CD4-positive, alpha-beta T cell treated with Interleukin-15 for 4 hours (primary cell): ENCODE measurements at regions not wholly inside any gene's neighbourhood (a gene's known extent, or its start where the extent isn't known, plus 50 kb on each side); places are given as distances from the start of the nearest gene placed in this dataset.

Source experiments
- DNase-seq: peaks from one replicate; pipeline ENCODE4 v3.0.0-alpha.2; 2020; ENCODE audit warnings: low spot score

DNA sequence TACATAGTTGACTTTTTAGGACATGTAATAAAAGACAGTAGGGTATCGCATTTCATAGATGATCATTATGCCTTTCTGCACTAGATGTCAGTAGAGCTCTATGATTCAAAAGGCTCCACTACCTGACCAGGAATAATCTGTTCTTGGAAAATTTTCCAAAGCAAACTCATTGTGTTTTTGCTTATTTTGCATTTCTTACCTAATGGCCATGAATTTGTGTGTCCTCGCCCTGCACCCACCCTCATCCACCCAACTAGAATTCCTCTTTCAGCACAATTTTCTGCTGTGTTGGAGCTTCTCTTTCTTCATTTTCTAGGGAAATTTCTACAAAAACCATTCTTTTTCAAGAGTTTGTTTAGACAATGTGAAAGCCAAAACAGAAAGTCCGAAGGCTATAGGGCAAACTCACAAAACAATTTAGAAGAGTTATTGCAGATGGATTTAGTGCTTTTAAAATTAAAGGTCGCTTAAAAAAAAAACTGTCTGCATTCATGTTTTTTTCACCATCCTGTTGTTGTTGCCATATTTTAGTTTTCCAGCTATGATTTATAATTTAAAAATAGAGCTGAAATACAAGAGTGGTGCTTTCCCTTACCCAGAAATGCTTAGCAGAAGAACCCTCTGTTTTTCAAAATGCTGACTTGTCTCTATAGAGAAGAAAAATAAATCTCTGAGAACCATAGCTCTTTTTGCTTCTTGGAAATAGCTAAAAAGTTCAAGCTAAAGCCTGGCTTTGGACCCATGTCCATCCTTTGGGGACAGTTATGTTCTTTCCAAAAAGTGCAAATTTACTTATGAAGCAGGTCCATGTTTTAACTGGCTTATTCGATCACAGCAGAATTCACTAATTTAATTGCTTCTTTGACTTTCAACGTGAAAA is 183.7 kb downstream of the SPATA18 start:
- no peak for DNase-seq

DNA sequence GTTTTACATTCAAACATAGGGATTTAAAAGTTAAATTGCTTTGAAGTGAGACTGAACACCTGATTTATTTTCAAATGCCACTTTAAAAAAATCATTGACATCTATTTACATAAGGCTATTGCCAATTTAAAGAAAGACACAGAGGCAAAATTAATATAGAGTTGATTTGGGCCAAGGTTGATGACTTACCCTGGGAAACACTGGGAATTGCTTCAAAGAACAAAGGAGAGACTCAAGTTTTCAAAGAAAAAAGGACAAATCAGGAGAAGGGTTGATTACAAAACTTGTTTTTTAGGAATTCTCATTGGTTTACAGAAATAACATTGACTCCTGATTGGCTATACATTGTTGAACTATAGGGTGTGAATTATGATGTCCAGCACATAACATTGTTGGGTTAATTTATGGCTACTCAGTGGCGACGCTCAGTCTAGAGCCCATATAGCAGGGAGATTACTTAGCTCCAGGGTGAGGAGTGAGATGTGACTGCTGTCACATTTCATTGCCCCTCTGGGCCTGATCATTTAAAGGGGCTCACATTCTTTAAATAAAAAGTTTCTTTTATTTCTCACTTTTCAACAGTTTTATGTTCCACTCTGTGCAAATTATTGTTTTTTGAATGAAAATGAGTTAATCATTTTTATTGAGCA is 184.6 kb downstream of the SPATA18 start:
- no peak for DNase-seq

DNA sequence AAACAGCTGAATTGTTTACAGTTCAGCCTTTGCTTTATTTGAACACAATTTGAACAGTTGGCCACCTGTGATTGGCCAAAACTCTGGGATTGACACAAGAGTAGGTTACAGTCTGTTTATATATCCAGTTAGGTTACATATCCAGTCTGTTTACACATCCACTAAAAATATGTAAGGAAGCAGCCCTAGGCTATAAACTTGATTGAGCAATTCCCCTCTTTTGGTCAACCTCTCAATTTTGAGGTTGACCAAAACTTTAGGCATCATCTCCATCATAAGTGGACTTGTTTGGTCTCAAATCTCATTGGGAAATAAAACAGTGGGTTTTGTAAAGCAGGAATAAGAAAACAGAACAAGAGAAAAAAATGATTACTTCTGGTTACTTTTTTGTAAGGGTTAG is 190.8 kb downstream of the SPATA18 start:
- DNase-seq: no peak

DNA sequence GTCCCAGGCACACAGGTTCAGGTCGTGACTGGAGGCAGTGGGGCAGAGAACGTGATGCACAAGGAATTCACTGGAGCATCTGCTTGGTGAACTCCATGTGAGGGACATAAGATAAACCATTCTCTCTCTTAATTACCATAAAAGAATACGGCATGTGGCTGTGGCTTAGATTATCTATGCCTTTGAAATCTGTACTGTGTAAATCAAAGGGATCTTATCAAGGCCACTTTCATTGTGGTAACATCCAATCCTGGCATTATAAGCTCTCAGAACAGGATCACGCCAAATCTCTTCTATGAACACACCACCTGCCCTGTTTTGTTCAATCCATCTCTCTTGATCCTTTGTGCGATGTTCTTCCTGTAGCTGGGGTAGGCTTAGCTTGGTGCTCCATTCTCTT is 192.3 kb downstream of the SPATA18 start:
- DNase-seq: no peak

DNA sequence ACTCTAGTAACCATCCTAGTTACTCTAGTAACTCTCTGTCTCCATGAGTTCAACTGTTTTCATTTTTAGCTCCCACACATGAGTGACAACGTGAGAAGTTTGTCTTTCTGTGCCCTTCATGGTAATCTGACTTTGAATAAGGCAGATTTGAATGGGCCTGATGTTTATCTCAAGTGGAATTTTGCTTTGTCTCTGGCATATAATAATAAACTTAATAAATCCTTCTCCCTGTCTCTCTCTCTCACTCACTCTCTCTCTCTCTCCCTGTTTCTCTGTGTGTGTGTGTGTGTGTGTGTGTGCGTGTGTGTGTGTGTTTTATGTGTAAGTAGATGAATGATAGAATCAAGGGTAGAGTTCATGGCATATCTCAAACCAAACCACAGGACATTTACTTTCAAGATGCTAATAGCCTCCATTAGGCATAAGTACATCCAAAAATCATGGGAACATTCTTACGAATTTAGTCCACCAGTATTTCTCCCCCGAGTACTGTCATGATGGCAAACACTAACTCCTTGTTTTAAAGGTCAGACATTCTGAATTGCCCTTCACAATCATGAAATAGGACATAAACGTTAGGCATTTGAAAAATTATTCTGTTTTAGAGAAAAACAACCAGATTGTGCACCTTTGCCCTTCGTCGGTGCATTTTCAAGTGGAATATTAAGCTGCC is 193.1 kb downstream of the SPATA18 start:
- no peak for DNase-seq

DNA sequence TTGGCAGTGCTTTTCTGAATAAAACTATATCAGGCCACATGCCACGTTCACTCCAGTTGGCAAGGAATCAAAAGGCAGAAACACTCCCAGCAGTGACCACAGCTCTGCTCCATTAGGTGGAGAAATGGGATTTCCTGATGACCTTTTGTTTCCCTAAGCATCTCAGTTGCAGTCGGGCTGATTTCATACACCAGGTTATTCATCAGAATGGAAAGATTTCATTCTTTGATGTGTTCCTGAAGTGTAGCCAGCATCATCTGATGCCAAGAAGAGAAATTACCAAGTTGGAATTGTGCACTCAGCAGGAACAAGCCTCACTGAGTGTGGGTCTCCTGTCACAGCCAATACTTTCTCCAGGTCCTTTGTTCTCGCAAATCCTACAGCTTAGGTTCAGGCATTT is 193.7 kb downstream of the SPATA18 start:
- DNase-seq: no peak

DNA sequence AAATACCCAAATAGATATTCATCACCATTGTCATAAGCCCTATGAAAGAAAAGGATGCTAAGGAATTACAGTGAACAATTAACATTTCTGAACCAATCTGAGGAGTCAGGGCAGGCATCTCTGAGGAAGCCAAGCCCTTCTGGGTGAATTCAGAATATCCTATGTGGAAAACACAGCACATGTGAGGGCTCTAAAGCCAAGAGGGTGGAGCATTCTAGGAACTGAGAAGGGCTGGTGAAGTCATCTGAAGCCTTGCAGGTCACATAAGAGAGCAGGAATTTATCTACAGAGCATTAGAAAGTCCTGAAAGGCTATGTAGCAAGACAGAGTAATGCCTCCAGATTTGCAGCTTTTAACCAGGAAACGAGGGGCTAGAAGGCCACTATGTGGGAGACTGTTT is 195.7 kb downstream of the SPATA18 start:
- no peak for DNase-seq

DNA sequence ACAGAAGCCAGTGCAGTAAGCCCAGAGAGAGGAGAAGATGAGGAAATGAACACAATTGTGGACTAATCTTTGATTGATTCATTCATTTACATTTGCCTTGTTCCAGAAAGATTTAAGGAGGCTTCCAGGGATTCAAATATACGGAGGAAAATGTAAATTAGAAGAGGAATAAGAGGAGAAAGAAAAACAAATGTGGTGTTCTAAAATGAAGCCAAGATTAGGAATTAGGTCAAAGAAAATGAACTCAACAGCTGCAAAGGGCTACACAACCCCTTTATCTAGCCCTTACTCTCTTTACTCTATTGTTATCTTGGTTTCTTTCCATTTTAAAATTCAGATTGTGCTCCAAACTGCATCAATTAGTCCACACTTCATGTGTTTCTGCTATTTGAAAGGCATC is 196.8 kb downstream of the SPATA18 start:
- DNase-seq: no peak

DNA sequence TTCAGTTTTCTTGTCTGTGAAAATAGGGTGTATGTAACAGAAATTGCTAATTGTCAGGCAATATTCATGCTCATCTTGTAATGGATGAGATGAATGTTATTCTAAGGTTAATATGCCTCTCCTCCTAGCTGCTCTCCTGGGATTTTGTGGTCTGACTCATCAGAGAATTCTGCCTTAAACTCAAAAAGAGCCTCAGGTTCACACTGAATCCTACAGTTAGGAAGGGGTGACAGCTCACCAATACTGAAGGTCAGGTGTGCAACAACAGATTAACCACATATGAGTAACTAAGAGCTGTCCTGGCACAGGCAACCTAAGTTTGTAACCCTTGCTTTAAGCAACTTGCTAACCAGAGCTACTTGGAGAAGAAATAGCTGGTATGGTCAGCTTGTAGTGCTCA is 197.7 kb downstream of the SPATA18 start:
- DNase-seq: no peak

DNA sequence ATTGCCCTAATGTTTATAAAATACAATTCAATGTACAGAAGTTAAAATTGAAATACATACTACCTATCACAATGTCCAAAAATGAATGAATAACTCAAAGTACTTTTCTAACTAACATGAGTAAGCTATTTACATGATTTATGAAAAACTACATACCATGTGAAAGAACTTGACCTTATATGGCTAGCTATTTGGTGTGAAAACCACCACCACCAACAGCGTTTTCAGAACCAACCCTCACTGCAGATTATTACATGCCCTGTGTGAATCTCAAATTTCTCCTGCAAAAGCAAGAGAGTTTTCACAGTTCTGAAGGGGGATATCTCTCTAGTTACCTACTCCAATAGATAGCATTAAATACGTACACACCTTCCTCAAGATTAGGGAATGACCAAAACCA is 198.5 kb downstream of the SPATA18 start:
- no peak for DNase-seq

DNA sequence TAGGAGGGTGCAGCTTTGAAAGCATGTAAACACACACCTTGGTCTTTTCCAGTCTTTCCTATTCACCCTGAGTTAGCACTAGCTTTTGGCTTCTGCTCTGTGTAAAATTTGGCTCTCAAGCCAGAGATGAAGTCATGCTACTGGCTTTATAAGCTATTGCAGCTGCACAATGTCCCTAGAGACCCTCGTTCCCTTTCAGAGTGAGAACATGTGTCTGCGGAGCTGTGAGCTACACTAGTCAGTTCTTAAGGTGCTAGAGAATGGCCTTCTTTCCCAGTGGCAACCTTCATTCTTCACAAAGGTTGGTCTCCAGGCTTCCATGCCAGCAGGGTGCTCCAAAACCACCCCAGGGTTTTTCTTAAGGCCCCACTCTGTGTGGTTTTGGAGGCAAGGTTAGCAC is 199.1 kb downstream of the SPATA18 start:
- no peak for DNase-seq

DNA sequence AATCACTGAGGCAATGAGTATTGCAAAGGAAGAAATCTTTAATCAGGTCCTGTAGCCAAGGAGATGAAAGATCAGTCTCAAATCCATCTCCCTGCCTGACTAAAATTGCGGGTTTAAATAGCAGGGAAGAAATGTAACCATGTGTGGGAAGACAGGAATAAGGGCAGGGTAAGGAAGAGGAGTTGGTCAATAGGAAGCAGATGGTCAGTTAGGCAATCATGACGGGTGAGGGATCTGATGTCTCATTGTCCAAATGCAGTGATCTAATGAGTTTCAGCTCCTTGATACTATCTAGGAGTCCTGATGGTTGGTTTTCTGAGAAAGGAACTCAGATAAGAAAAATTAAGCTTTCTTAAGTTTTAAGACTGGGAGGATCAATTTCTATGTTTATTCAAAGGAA is 200.8 kb downstream of the SPATA18 start:
- DNase-seq: no peak

DNA sequence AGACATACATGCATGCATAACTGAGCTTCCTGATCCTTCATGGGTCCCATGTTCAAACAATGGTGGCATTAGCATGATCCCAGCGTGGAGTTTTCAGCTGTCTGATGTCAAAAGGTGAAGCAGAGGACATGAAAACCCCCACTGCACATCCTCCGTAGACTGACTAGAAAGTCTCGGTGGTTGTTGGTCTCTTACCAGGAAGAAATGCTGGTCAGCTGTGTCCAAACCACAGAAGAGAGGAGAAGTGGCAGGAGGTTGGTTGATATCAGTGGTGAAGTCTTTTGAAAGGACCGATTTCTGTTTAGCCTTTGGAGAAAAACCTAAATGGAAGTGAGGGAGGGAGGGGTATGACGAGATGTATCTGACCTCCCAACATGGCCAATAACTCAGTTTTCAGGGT is 201.9 kb downstream of the SPATA18 start:
- no peak for DNase-seq

DNA sequence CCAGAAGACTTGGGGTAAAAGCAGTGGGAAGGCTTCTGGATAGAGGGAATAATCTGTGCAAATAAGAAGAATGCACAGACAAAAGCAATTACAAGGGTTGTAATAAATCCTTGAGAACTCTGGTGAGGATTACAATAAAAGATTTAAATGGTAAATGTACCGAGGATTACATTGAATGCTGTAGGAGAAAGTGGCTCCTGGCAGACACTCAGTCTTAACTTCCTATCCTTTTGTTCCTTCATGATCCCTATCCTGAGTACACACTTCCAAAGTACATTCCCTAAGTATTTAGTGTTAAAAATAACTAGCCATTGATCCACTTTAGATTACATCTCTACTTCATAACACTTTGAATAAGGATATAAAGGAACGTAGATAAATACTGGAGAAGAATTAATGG is 205.4 kb downstream of the SPATA18 start:
- DNase-seq: no peak

DNA sequence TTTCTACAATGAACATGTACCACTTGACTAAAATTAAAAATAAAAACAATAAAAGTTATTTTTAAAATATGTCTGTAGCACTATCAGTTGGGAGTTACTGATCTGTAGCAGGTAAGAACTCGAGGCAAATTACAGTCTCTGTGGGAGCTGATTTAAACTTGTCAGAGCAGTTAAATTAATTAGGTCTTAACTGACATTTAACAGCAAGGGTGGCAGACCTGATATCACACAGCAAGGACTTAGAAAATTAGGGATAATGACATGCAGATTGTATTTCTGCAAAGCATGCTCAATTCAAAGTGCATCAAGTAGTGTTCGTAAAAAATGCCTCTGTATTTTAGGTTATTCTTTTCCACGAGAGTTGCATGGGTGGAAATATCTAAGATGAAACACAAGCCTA is 208.9 kb downstream of the SPATA18 start:
- no peak for DNase-seq

DNA sequence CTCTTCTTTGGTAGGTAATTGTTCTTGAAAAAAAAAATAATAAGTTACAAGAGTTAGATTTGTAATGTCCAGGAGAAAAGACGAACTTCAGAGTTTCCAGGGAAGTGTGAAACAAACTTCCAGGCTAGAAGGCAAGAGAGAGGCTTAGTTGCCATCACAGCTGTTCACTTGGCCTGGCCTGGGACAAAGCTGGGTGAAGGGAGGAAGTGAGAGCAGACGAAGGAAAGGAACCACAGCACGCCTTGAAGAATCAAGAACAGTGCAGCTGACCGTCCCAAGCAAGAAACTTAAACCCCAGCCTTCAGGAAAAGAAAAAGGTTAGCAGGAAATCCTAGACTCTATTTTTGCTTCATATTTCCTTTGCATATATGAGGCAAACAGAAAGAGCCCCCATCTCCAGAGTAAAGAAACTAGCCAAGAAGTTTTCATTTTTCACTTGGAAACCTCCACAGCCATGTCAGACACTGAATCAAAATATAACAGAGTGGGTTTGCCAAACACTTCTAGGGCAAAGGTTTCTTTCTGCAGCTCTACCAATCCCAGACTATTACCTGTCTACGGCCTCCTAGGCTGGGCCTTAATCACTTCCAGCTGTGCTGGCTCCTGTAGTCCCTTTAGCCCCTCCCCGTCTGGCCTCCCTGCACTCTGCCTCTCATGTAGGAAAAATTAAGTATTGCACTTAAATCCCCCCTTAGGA is 209.6 kb downstream of the SPATA18 start:
- no peak for DNase-seq

DNA sequence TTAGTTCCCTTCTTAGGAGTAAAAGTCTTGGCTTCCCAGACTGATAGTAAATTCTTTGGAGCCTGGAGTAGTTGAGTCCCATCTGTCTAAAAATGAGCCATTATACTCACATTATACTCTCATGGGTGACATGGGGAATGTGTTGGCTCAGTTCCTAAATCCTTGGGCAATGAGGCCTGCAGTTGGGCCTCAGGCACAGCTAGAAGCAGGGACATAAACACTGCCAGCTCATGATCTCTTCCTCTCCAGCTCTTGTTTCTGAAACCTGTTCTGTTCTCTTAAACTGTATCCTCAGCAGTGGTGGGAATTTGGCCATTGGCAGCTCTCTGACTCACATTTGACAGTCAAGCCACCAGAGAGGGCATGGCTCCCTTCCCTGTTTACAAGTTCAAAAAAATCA is 212.5 kb downstream of the SPATA18 start:
- DNase-seq: no peak

DNA sequence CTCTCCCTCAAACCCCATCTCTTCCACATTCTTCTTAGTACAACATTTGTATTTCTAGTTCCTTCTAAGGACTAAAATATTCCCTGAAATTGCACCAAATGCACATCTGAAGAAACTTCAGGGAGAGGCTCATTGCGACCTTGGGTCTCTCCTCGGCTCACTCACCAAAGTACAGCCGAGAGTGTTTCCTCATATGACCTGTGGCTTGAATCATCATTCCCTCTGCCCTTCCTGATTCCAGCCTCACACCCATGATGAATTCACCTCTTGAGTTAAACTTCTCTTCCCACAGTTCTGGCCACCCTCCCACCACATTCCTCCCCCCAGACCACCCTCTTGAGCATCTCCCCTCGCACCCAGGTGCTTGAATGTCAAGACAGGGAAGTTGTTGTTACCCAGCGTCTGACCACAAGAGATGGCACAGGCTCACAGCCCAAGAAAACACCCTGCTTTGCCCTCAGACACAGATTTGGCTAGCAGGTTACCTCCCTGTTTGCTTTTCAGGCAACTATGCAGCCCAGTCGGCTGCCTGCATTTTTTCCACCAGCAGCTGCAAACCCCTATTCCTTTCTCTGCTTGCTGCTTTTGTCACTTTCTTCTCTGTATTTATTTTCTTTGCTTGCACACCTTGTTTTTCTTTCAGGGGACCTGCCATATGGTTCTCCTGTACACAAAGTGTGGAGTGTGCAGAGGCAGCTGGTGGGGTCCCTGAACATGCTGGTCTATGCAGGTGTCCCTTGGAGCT is 214.8 kb downstream of the SPATA18 start:
- no peak for DNase-seq

DNA sequence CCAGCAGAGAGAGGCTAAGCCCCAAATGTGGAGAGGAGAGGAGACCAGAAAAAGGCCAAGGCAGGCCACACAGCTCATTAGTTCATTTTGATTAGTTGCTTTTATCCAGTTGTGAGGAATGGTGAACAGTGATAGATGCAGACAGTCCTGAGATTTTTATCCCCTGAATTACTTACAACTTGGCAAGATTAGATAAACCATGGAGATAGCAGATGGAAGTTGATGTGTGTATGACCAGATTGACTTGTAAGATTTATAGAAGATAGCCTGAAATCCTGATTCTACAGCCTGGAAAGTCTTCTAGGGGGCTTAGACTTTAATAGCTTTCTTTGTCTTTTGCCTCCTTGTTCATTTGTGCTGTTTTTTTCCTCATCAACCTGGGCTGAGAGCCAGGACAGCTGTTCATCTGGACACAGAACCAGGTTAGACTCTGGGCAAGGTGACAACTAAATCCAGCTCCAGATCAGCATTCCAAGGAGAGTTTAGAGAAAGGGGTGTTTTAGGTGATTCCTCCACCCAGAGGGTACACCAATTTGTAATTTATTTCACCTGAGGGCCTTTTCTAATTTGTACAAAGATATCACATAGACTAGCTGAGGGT is 215.5 kb downstream of the SPATA18 start:
- no peak for DNase-seq

DNA sequence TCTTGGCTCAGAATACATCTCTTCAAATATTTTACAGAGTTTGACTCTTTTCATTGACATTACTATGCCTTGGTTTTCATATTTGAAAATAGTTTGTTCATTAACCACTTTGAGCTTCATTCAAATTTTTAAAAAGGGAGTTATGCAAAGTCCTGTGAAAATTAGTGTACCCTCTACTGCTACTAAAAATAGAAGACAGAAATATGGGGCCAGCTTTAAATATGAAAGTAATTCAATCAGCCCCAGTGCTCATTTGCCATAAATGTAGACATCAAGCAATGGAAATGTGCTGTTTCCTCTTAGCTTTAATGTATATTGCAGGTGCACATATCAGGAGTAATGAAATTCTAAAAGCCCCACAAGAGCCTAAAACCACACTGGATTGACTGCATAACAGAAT is 218.7 kb downstream of the SPATA18 start:
- no peak for DNase-seq

DNA sequence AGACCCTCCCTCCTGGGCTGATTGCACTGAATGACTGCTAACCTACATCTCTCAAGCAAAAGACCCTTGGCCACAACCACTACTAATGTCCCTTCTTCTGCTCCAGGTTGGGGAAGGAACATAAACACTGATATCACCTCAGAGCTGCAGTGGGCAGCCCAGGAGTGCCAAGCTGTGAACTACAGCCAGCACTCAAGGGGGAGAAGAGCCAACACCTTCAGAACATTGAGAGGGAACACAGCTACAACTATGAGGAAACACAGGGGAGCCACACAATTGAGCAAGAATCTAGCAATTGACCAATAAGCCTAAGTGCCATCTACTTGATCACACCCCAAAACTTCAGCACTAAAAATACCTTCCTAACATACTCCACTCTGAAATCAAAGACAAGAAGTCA is 222.8 kb downstream of the SPATA18 start:
- no peak for DNase-seq
